ENCODE measurements at regions not wholly inside any gene's neighbourhood (a gene's known extent, or its start where the extent isn't known, plus 50 kb on each side); places are given as distances from the start of the nearest gene placed in this dataset.

- DNase-seq (ENCODE audit: low spot score) (no peak), ATAC-seq (ENCODE audit: low FRiP score) (no peak)
- no peak for TF ChIP-seq CTCF (IDR thresholded peaks at IDR 0.05)
These were observed 119.5 kb downstream of the TUBA3C start for GRCh38 chr13:19062019-19062646.

- ATAC-seq (ENCODE audit: low FRiP score) (no peak), DNase-seq (ENCODE audit: low spot score) (no peak)
- TF ChIP-seq CTCF (IDR thresholded peaks at IDR 0.05), result no peak
These were observed 120.3 kb downstream of the TUBA3C start for GRCh38 chr13:19061278-19061677.

GRCh38 chr13:19060311-19061002, 121.2 kb downstream of the TUBA3C start:
- DNase-seq (ENCODE audit: low spot score) (no peak), ATAC-seq (ENCODE audit: low FRiP score) (no peak)
- TF ChIP-seq CTCF (IDR thresholded peaks at IDR 0.05), result no peak

- no peak for ATAC-seq (ENCODE audit: low FRiP score)
These were observed 122.4 kb downstream of the TUBA3C start for GRCh38 chr13:19059016-19059780.

GRCh38 chr13:19058566-19058965, 123.1 kb downstream of the TUBA3C start:
- no peak for ATAC-seq (ENCODE audit: low FRiP score)
- TF ChIP-seq CTCF (IDR thresholded peaks at IDR 0.05), result no peak
- DNase-seq (ENCODE audit: low spot score), result no peak

More at GRCh38 chr13:19059016-19059780, 122.4 kb downstream of the TUBA3C start:
- TF ChIP-seq CTCF (IDR thresholded peaks at IDR 0.05), result no peak
- DNase-seq (ENCODE audit: low spot score), result no peak

GRCh38 chr13:19057588-19058340, 123.9 kb downstream of the TUBA3C start:
- ATAC-seq (ENCODE audit: low FRiP score) (no peak), DNase-seq (ENCODE audit: low spot score) (no peak)
- no peak for TF ChIP-seq CTCF (IDR thresholded peaks at IDR 0.05)
